ENCODE measurements at regions not wholly inside any gene's neighbourhood (a gene's known extent, or its start where the extent isn't known, plus 50 kb on each side); places are given as distances from the start of the nearest gene placed in this dataset.

- H3K27ac ChIP-seq (ENCODE audit: low read depth in 1 of 3, low read length in 2 of 3), result no peak overlapping the region
- no peak overlapping the region for H3K4me3 ChIP-seq (ENCODE audit: low read depth in 1 of 3, low read length in 3 of 3)
- no peak for DNase-seq
- H3K27me3 ChIP-seq (ENCODE audit: control insufficient read depth in 3 of 3, insufficient read depth in 3 of 3, low read length in 3 of 3), result no peaks in the 10 kb centered on the region
- H3K4me1 ChIP-seq (ENCODE audit: control insufficient read depth in 3 of 3, insufficient read depth in 2 of 3, low read depth in 1 of 3, low read length in 2 of 3), result no peaks in the 10 kb centered on the region
- H3K36me3 ChIP-seq (ENCODE audit: control insufficient read depth in 3 of 3, insufficient read depth in 2 of 3, low read depth in 1 of 3, low read length in 3 of 3), result no peaks in the 10 kb centered on the region
- no peak for FAIRE-seq
- H3K9me3 ChIP-seq (ENCODE audit: control insufficient read depth in 2 of 2, insufficient read depth in 1 of 2, low read depth in 1 of 2, low read length in 1 of 2), result no peaks in the 10 kb centered on the region
- WGBS, 3 donors, result 74 to 79% (median 75%) methylated on average over 5 of the region's 5 CpGs
These were observed 53.8 kb upstream of the FBN2 start for GRCh38 chr5:128591598-128592455.

- H3K36me3 ChIP-seq (ENCODE audit: control insufficient read depth in 3 of 3, insufficient read depth in 2 of 3, low read depth in 1 of 3, low read length in 3 of 3), result no peaks in the 10 kb centered on the region
These were observed 58.0 kb upstream of the FBN2 start for GRCh38 chr5:128596071-128596470.

GRCh38 chr5:128597156-128597555 lies 59.1 kb upstream of the FBN2 start:
- Histone ChIP-seq H3K9me3 (ENCODE audit: control insufficient read depth in 2 of 2, insufficient read depth in 1 of 2, low read depth in 1 of 2, low read length in 1 of 2) (no peaks in the 10 kb centered on the region), H3K4me3 (ENCODE audit: low read depth in 1 of 3, low read length in 3 of 3) (no peak overlapping the region), H3K36me3 (ENCODE audit: control insufficient read depth in 3 of 3, insufficient read depth in 2 of 3, low read depth in 1 of 3, low read length in 3 of 3) (no peaks in the 10 kb centered on the region), H3K27ac (ENCODE audit: low read depth in 1 of 3, low read length in 2 of 3) (no peak overlapping the region), H3K27me3 (ENCODE audit: control insufficient read depth in 3 of 3, insufficient read depth in 3 of 3, low read length in 3 of 3) (no peaks in the 10 kb centered on the region), H3K4me1 (ENCODE audit: control insufficient read depth in 3 of 3, insufficient read depth in 2 of 3, low read depth in 1 of 3, low read length in 2 of 3) (no peaks in the 10 kb centered on the region)
- FAIRE-seq (no peak), DNase-seq (no peak)
- WGBS, 3 donors, result 71 to 82% (median 75%) methylated on average over 3 of the region's 3 CpGs

More at GRCh38 chr5:128596071-128596470, 58.0 kb upstream of the FBN2 start:
- Histone ChIP-seq H3K4me1 (ENCODE audit: control insufficient read depth in 3 of 3, insufficient read depth in 2 of 3, low read depth in 1 of 3, low read length in 2 of 3) (no peaks in the 10 kb centered on the region), H3K4me3 (ENCODE audit: low read depth in 1 of 3, low read length in 3 of 3) (no peak overlapping the region), H3K9me3 (ENCODE audit: control insufficient read depth in 2 of 2, insufficient read depth in 1 of 2, low read depth in 1 of 2, low read length in 1 of 2) (no peaks in the 10 kb centered on the region), H3K27ac (ENCODE audit: low read depth in 1 of 3, low read length in 2 of 3) (no peak overlapping the region), H3K27me3 (ENCODE audit: control insufficient read depth in 3 of 3, insufficient read depth in 3 of 3, low read length in 3 of 3) (no peaks in the 10 kb centered on the region)
- DNase-seq, result no peak
- no peak for FAIRE-seq
- 43 to 55% (median 46%) methylated on average over 4 of the region's 4 CpGs for WGBS, 3 donors

- no peak overlapping the region for H3K4me3 ChIP-seq (ENCODE audit: low read depth in 1 of 3, low read length in 3 of 3)
- no peaks in the 10 kb centered on the region for H3K27me3 ChIP-seq (ENCODE audit: control insufficient read depth in 3 of 3, insufficient read depth in 3 of 3, low read length in 3 of 3)
- no peak for DNase-seq
- no peak overlapping the region for H3K27ac ChIP-seq (ENCODE audit: low read depth in 1 of 3, low read length in 2 of 3)
- FAIRE-seq, result no peak
- no peaks in the 10 kb centered on the region for H3K36me3 ChIP-seq (ENCODE audit: control insufficient read depth in 3 of 3, insufficient read depth in 2 of 3, low read depth in 1 of 3, low read length in 3 of 3)
- H3K9me3 ChIP-seq (ENCODE audit: control insufficient read depth in 2 of 2, insufficient read depth in 1 of 2, low read depth in 1 of 2, low read length in 1 of 2), result peaks cover 0 to 9% of the 10 kb centered on the region in 2 donors
- no peaks in the 10 kb centered on the region for H3K4me1 ChIP-seq (ENCODE audit: control insufficient read depth in 3 of 3, insufficient read depth in 2 of 3, low read depth in 1 of 3, low read length in 2 of 3)
- 72 to 84% (median 76%) methylated on average over 4 of the region's 4 CpGs for WGBS, 3 donors
These were observed 75.1 kb upstream of the FBN2 start for GRCh38 chr5:128613128-128613527.

- DNase-seq, result no peak
- no peak for FAIRE-seq
- no peak overlapping the region for H3K27ac ChIP-seq (ENCODE audit: low read depth in 1 of 3, low read length in 2 of 3)
- no peaks in the 10 kb centered on the region for H3K4me1 ChIP-seq (ENCODE audit: control insufficient read depth in 3 of 3, insufficient read depth in 2 of 3, low read depth in 1 of 3, low read length in 2 of 3)
- no peak overlapping the region for H3K4me3 ChIP-seq (ENCODE audit: low read depth in 1 of 3, low read length in 3 of 3)
- H3K36me3 ChIP-seq (ENCODE audit: control insufficient read depth in 3 of 3, insufficient read depth in 2 of 3, low read depth in 1 of 3, low read length in 3 of 3), result no peaks in the 10 kb centered on the region
- H3K9me3 ChIP-seq (ENCODE audit: control insufficient read depth in 2 of 2, insufficient read depth in 1 of 2, low read depth in 1 of 2, low read length in 1 of 2), result peaks cover 0 to 4% of the 10 kb centered on the region in 2 donors
- no peaks in the 10 kb centered on the region for H3K27me3 ChIP-seq (ENCODE audit: control insufficient read depth in 3 of 3, insufficient read depth in 3 of 3, low read length in 3 of 3)
These were observed 75.7 kb upstream of the FBN2 start for GRCh38 chr5:128613766-128614165.

GRCh38 chr5:128615578-128615977 lies 77.5 kb upstream of the FBN2 start:
- Histone ChIP-seq H3K4me3 (ENCODE audit: low read depth in 1 of 3, low read length in 3 of 3) (no peak overlapping the region), H3K4me1 (ENCODE audit: control insufficient read depth in 3 of 3, insufficient read depth in 2 of 3, low read depth in 1 of 3, low read length in 2 of 3) (no peaks in the 10 kb centered on the region), H3K36me3 (ENCODE audit: control insufficient read depth in 3 of 3, insufficient read depth in 2 of 3, low read depth in 1 of 3, low read length in 3 of 3) (no peaks in the 10 kb centered on the region), H3K27ac (ENCODE audit: low read depth in 1 of 3, low read length in 2 of 3) (no peak overlapping the region), H3K27me3 (ENCODE audit: control insufficient read depth in 3 of 3, insufficient read depth in 3 of 3, low read length in 3 of 3) (no peaks in the 10 kb centered on the region), H3K9me3 (ENCODE audit: control insufficient read depth in 2 of 2, insufficient read depth in 1 of 2, low read depth in 1 of 2, low read length in 1 of 2) (no peaks in the 10 kb centered on the region)
- FAIRE-seq (no peak), DNase-seq (no peak)

- DNase-seq, result no peak
- Histone ChIP-seq H3K4me1 (ENCODE audit: control insufficient read depth in 3 of 3, insufficient read depth in 2 of 3, low read depth in 1 of 3, low read length in 2 of 3) (no peaks in the 10 kb centered on the region), H3K27ac (ENCODE audit: low read depth in 1 of 3, low read length in 2 of 3) (no peak overlapping the region), H3K36me3 (ENCODE audit: control insufficient read depth in 3 of 3, insufficient read depth in 2 of 3, low read depth in 1 of 3, low read length in 3 of 3) (no peaks in the 10 kb centered on the region), H3K4me3 (ENCODE audit: low read depth in 1 of 3, low read length in 3 of 3) (no peak overlapping the region), H3K27me3 (ENCODE audit: control insufficient read depth in 3 of 3, insufficient read depth in 3 of 3, low read length in 3 of 3) (no peaks in the 10 kb centered on the region), H3K9me3 (ENCODE audit: control insufficient read depth in 2 of 2, insufficient read depth in 1 of 2, low read depth in 1 of 2, low read length in 1 of 2) (no peaks in the 10 kb centered on the region)
- FAIRE-seq, result no peak
- 21 to 31% (median 22%) methylated on average over 1 of the region's 1 CpG for WGBS, 3 donors
These were observed 88.6 kb upstream of the FBN2 start for GRCh38 chr5:128626536-128627090.

- H3K4me3 ChIP-seq (ENCODE audit: low read depth in 1 of 3, low read length in 3 of 3), result no peak overlapping the region
- no peak overlapping the region for H3K27ac ChIP-seq (ENCODE audit: low read depth in 1 of 3, low read length in 2 of 3)
These were observed 89.9 kb upstream of the FBN2 start for GRCh38 chr5:128627939-128628338.

GRCh38 chr5:128629157-128629556 lies 91.1 kb upstream of the FBN2 start:
- Histone ChIP-seq H3K4me1 (ENCODE audit: control insufficient read depth in 3 of 3, insufficient read depth in 2 of 3, low read depth in 1 of 3, low read length in 2 of 3) (no peaks in the 10 kb centered on the region), H3K27ac (ENCODE audit: low read depth in 1 of 3, low read length in 2 of 3) (no peak overlapping the region), H3K27me3 (ENCODE audit: control insufficient read depth in 3 of 3, insufficient read depth in 3 of 3, low read length in 3 of 3) (no peaks in the 10 kb centered on the region), H3K4me3 (ENCODE audit: low read depth in 1 of 3, low read length in 3 of 3) (no peak overlapping the region), H3K9me3 (ENCODE audit: control insufficient read depth in 2 of 2, insufficient read depth in 1 of 2, low read depth in 1 of 2, low read length in 1 of 2) (no peaks in the 10 kb centered on the region), H3K36me3 (ENCODE audit: control insufficient read depth in 3 of 3, insufficient read depth in 2 of 3, low read depth in 1 of 3, low read length in 3 of 3) (no peaks in the 10 kb centered on the region)
- FAIRE-seq (no peak), DNase-seq (no peak)
- 69 to 80% (median 70%) methylated on average over 3 of the region's 3 CpGs for WGBS, 3 donors

More at GRCh38 chr5:128627939-128628338, 89.9 kb upstream of the FBN2 start:
- H3K36me3 ChIP-seq (ENCODE audit: control insufficient read depth in 3 of 3, insufficient read depth in 2 of 3, low read depth in 1 of 3, low read length in 3 of 3), result no peaks in the 10 kb centered on the region
- FAIRE-seq (no peak), DNase-seq (no peak)
- no peaks in the 10 kb centered on the region for H3K4me1 ChIP-seq (ENCODE audit: control insufficient read depth in 3 of 3, insufficient read depth in 2 of 3, low read depth in 1 of 3, low read length in 2 of 3)
- no peaks in the 10 kb centered on the region for H3K27me3 ChIP-seq (ENCODE audit: control insufficient read depth in 3 of 3, insufficient read depth in 3 of 3, low read length in 3 of 3)
- H3K9me3 ChIP-seq (ENCODE audit: control insufficient read depth in 2 of 2, insufficient read depth in 1 of 2, low read depth in 1 of 2, low read length in 1 of 2), result no peaks in the 10 kb centered on the region
- 81 to 88% (median 88%) methylated on average over 1 of the region's 1 CpG for WGBS, 3 donors

Measured in small intestine (tissue), 7 donors.